ENCODE measurements at regions not wholly inside any gene's neighbourhood (a gene's known extent, or its start where the extent isn't known, plus 50 kb on each side); places are given as distances from the start of the nearest gene placed in this dataset.
A peak's percentile ranks its signal among the peaks of the same experiment; 100 is the strongest.

GRCh38 chr2:13628122-13628521 is 911.4 kb downstream of the TRIB2 start:
- intact Hi-C loops (cut with micrococcal nuclease; ENCODE audit: unreplicated experiment) (no loop called here), in situ Hi-C loops (cut with MboI) (no loop called here)
- no peaks in the 10 kb centered on the region for H3K27me3 ChIP-seq (replicated peaks in 1 of 2; ENCODE audit: control insufficient read depth in 2 of 2, insufficient read depth in 2 of 2, low read length in 1 of 2)
- ChIA-PET SMC1A (ENCODE audit: uncharacterized antibody, unreplicated experiment) (interaction anchor here (0.6 to 1.5 kb wide), 4 partner anchors 13 to 328 kb away, joined by 3 to 4 read pairs (median 4); no protein-coding TSS in a partner anchor), POLR2A (interaction anchor here (0.6 kb wide), 1 partner anchor 697 kb away, joined by 5 read pairs; no protein-coding TSS in a partner anchor), CTCF (interaction anchor here (0.5 to 0.6 kb wide), 2 partner anchors 29 to 429 kb away, joined by 4 read pairs; no protein-coding TSS in a partner anchor), RAD21 (ENCODE audit: unreplicated experiment) (no interaction called here)
- DNase-seq (ENCODE audit: low read depth, low spot score) (no peak), FAIRE-seq (peak; percentile 23), ATAC-seq (no peak)
- H3K79me2 ChIP-seq (ENCODE audit: control insufficient read depth, insufficient read depth, low read length), result no peaks in the 10 kb centered on the region
- no peak overlapping the region for H2AFZ ChIP-seq (ENCODE audit: control insufficient read depth, low read depth, low read length)
- no peaks in the 10 kb centered on the region for H4K20me1 ChIP-seq (ENCODE audit: control insufficient read depth, insufficient read depth)
- no peak overlapping the region for H3K9ac ChIP-seq (ENCODE audit: control insufficient read depth, insufficient read depth, low read length)
- WGBS (ENCODE audit: insufficient coverage, insufficient replicate concordance, low lambda C conversion rate, missing lambda C conversion rate), result 63% methylated on average over 1 of the region's 1 CpG
- no peaks in the 10 kb centered on the region for H3K4me1 ChIP-seq (ENCODE audit: control insufficient read depth, insufficient read depth, low read length)
- no peaks in the 10 kb centered on the region for H3K36me3 ChIP-seq (ENCODE audit: control insufficient read depth in 2 of 2, insufficient read depth in 2 of 2, low read length in 1 of 2)
- H3K9me3 ChIP-seq (replicated peaks; ENCODE audit: control insufficient read depth, insufficient read depth, low read length), result no peaks in the 10 kb centered on the region
- BruUV-seq (replicated peaks), result no TSS peak
- no peak overlapping the region for H3K4me3 ChIP-seq
- H3K4me2 ChIP-seq (ENCODE audit: control insufficient read depth, insufficient read depth), result no peak overlapping the region
- no peak overlapping the region for H3K27ac ChIP-seq (ENCODE audit: control insufficient read depth, insufficient read depth)
- TF ChIP-seq SP1 (IDR thresholded peaks at IDR 0.05; ENCODE audit: low read depth, low read length) (no peak), RB1 (IDR thresholded peaks at IDR 0.05; ENCODE audit: borderline replicate concordance) (no peak), SKIL (IDR thresholded peaks at IDR 0.05; ENCODE audit: low read depth, poor library complexity, severe bottlenecking) (no peak), SUPT20H (IDR thresholded peaks at IDR 0.05; ENCODE audit: borderline replicate concordance, control insufficient read depth, low read depth, low read length) (no peak), EP300 (IDR thresholded peaks at IDR 0.05; ENCODE audit: borderline replicate concordance in 1 of 2, control insufficient read depth in 1 of 2, low read depth in 2 of 2, low read length in 2 of 2) (no peak), ZNF207 (IDR thresholded peaks at IDR 0.05; ENCODE audit: borderline replicate concordance) (no peak), FOXK2 (IDR thresholded peaks at IDR 0.05) (no peak), USF1 (IDR thresholded peaks at IDR 0.05; ENCODE audit: borderline replicate concordance, extremely low read length, insufficient read depth, low read depth, low read length) (no peak), CREB1 (IDR thresholded peaks at IDR 0.05; ENCODE audit: low read depth) (no peak), RAD51 (IDR thresholded peaks at IDR 0.05) (no peak), POLR2A (IDR thresholded peaks at IDR 0.05; ENCODE audit: low read depth, low read length) (no peak), MYC (IDR thresholded peaks at IDR 0.05; ENCODE audit: insufficient read depth, insufficient read length, insufficient replicate concordance, low read length, severe bottlenecking) (no peak), ZNF384 (IDR thresholded peaks at IDR 0.05; ENCODE audit: borderline replicate concordance, low read depth, low read length) (no peak), ETV6 (conservative IDR thresholded peaks at IDR 0.05 in 1 of 2, IDR thresholded peaks at IDR 0.05 in 1 of 2; ENCODE audit: borderline replicate concordance in 1 of 2, low read depth in 1 of 2) (no peak), TARDBP (IDR thresholded peaks at IDR 0.05; ENCODE audit: borderline replicate concordance) (no peak), BCLAF1 (IDR thresholded peaks at IDR 0.05) (no peak), NFXL1 (IDR thresholded peaks at IDR 0.05; ENCODE audit: borderline replicate concordance) (no peak)
